ENCODE measurements at regions not wholly inside any gene's neighbourhood (a gene's known extent, or its start where the extent isn't known, plus 50 kb on each side); places are given as distances from the start of the nearest gene placed in this dataset.

GRCh38 chr14:22476887-22477286 is 112.1 kb downstream of the DAD1 start:
- Histone ChIP-seq H3K9me3 (ENCODE audit: control insufficient read depth, insufficient read depth, low read length) (no peaks in the 10 kb centered on the region), H3K27me3 (ENCODE audit: control insufficient read depth, insufficient read depth, low read length) (no peaks in the 10 kb centered on the region), H3K4me3 (ENCODE audit: low read length) (no peak overlapping the region), H3K36me3 (ENCODE audit: control insufficient read depth, insufficient read depth, low read length) (no peaks in the 10 kb centered on the region), H3K4me1 (ENCODE audit: control insufficient read depth, insufficient read depth, low read length) (peaks cover 2% of the 10 kb centered on the region), H3K27ac (ENCODE audit: low read length) (no peak overlapping the region)
- no peak for DNase-seq (ENCODE audit: low read depth, low spot score)
- WGBS (ENCODE audit: insufficient coverage, insufficient read length), result no CpG with 5 or more reads among the region's 2 CpGs

GRCh38 chr14:22476005-22476751 is 112.8 kb downstream of the DAD1 start:
- WGBS (ENCODE audit: insufficient coverage, insufficient read length), result no CpG with 5 or more reads among the region's 5 CpGs
- no peak overlapping the region for H3K4me3 ChIP-seq (ENCODE audit: low read length)
- H3K9me3 ChIP-seq (ENCODE audit: control insufficient read depth, insufficient read depth, low read length), result no peaks in the 10 kb centered on the region
- peaks cover 2% of the 10 kb centered on the region for H3K4me1 ChIP-seq (ENCODE audit: control insufficient read depth, insufficient read depth, low read length)
- H3K27me3 ChIP-seq (ENCODE audit: control insufficient read depth, insufficient read depth, low read length), result no peaks in the 10 kb centered on the region
- no peak for DNase-seq (ENCODE audit: low read depth, low spot score)
- no peaks in the 10 kb centered on the region for H3K36me3 ChIP-seq (ENCODE audit: control insufficient read depth, insufficient read depth, low read length)
- H3K27ac ChIP-seq (ENCODE audit: low read length), result no peak overlapping the region

DNA sequence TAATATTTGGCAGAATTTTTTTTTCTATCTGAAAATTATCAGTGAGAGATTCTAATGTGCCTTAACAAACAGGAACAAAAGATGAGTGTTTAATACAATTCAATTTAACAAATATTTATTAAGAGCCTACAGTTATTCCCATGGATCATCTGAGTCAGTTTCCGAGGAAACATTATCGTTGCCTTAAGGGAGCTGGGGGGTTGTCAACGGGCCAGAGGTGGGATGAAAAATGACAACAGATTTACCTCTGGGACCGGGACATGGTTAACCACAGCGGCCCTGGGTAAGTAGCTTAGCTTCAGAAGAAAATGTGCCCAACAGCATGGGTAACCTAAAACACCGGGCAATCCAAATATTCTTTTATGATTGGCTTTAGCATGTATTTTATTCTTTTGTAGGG is 113.6 kb downstream of the DAD1 start:
- H3K36me3 ChIP-seq (ENCODE audit: control insufficient read depth, insufficient read depth, low read length), result no peaks in the 10 kb centered on the region
- no peak overlapping the region for H3K4me3 ChIP-seq (ENCODE audit: low read length)
- no peak for DNase-seq (ENCODE audit: low read depth, low spot score)
- no CpG with 5 or more reads among the region's 6 CpGs for WGBS (ENCODE audit: insufficient coverage, insufficient read length)
- H3K9me3 ChIP-seq (ENCODE audit: control insufficient read depth, insufficient read depth, low read length), result no peaks in the 10 kb centered on the region
- H3K27me3 ChIP-seq (ENCODE audit: control insufficient read depth, insufficient read depth, low read length), result no peaks in the 10 kb centered on the region
- H3K4me1 ChIP-seq (ENCODE audit: control insufficient read depth, insufficient read depth, low read length), result peaks cover 2% of the 10 kb centered on the region
- no peak overlapping the region for H3K27ac ChIP-seq (ENCODE audit: low read length)

DNA sequence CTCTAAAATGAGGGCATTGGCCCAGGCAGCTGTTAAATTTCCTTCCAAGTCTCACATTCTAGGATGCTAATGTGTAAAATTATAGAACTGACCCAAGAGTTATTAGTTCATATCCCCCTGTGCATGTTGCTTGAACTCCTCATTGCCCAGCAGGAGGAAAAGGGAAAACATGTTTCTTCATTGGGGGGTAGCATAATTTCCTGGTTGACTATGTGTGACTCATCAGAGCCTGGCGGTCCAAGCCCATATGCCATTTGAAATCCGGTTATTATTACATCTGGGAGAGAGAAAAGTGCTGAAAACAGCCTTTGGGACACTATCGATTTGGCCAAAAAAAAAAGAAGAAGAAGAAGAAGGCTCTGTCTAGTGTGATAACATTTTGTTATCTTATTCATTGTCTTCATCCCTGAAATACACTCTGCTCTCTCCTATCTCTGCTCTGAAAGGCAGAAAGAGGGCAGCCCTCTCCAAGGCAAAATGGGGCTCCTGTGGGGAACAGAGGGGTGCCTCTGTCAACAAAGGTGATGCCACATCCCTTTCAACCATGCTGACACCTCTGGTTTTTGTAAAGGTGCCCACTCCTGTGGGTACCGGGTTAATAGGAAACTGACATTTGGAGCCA is 114.2 kb downstream of the DAD1 start:
- DNase-seq (ENCODE audit: low read depth, low spot score), result no peak

DNA sequence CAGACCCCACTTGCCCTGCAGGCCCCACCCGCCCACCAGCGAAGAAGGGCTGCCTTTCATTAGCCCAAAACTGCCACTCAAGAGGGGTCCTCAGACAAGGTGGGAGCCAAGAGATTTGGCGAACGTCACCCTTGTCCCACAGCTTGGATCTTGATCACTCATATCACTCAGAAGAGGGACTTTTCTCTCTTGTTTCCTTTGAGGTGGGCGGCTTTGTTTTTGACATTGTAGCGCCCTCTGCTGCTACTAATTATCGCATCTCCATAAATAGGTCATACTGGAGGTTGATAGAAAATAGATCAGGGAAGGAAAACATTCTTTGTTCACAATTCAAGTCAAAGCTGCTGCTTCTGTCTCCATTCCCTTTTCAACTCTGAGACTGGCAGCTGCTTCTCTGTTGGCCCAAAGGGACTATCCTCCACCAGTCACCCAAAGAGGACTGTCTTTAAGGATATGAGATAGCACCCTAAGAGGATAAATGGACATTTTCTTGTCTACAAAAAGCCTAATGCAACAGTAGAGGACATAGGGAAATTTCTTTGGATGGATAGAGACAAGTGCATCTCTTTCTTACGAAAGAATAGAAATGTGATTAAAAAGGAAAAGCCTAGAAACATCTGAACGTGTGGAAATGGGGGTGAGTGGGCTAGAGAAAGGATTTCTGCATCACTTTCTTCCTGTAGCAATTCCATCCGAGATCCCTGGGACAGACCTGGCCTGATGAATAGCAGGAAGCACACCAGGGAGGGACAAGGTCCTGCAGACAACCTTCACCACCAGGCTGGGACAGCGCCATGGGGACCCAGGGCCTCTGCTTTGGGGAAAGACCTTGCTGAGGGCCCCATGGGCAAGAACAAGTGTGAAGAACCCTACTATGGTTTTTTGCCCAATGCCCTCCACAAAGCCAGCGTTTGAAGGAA is 115.8 kb downstream of the DAD1 start:
- Histone ChIP-seq H3K27me3 (ENCODE audit: control insufficient read depth, insufficient read depth, low read length) (no peaks in the 10 kb centered on the region), H3K4me3 (ENCODE audit: low read length) (no peak overlapping the region), H3K27ac (ENCODE audit: low read length) (no peak overlapping the region), H3K36me3 (ENCODE audit: control insufficient read depth, insufficient read depth, low read length) (no peaks in the 10 kb centered on the region), H3K4me1 (ENCODE audit: control insufficient read depth, insufficient read depth, low read length) (peaks cover 2% of the 10 kb centered on the region), H3K9me3 (ENCODE audit: control insufficient read depth, insufficient read depth, low read length) (no peaks in the 10 kb centered on the region)
- peak; percentile 33 for DNase-seq (ENCODE audit: low read depth, low spot score)
- no CpG with 5 or more reads among the region's 12 CpGs for WGBS (ENCODE audit: insufficient coverage, insufficient read length)

More for the DNA sequence above, 114.2 kb downstream of the DAD1 start:
- peaks cover 2% of the 10 kb centered on the region for H3K4me1 ChIP-seq (ENCODE audit: control insufficient read depth, insufficient read depth, low read length)
- no peaks in the 10 kb centered on the region for H3K36me3 ChIP-seq (ENCODE audit: control insufficient read depth, insufficient read depth, low read length)
- H3K27me3 ChIP-seq (ENCODE audit: control insufficient read depth, insufficient read depth, low read length), result no peaks in the 10 kb centered on the region
- H3K27ac ChIP-seq (ENCODE audit: low read length), result no peak overlapping the region
- H3K9me3 ChIP-seq (ENCODE audit: control insufficient read depth, insufficient read depth, low read length), result no peaks in the 10 kb centered on the region
- H3K4me3 ChIP-seq (ENCODE audit: low read length), result no peak overlapping the region
- WGBS (ENCODE audit: insufficient coverage, insufficient read length), result no CpG with 5 or more reads among the region's 4 CpGs

DNA sequence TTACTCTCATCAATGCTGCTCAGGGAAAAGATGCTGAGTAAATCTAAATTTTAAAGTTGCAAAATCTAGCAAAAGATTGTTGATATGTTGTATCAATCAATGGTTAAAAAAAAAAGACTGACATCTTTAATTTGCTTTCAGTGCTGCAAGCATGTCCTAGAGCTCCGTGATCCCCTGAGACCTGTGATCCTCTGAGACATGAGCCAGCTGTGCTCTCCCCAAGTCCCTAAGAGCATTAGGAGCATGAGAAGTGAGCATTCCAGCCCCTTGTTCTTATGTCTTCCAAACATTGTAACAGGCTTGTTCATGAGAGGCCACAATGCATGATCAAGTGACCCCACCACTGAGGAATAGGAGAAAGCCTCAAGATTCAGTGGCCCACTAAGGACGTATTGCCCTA is 116.6 kb downstream of the DAD1 start:
- no peaks in the 10 kb centered on the region for H3K36me3 ChIP-seq (ENCODE audit: control insufficient read depth, insufficient read depth, low read length)
- no CpG with 5 or more reads among the region's 2 CpGs for WGBS (ENCODE audit: insufficient coverage, insufficient read length)
- no peak for DNase-seq (ENCODE audit: low read depth, low spot score)
- H3K27ac ChIP-seq (ENCODE audit: low read length), result no peak overlapping the region
- peaks cover 2% of the 10 kb centered on the region for H3K4me1 ChIP-seq (ENCODE audit: control insufficient read depth, insufficient read depth, low read length)
- H3K4me3 ChIP-seq (ENCODE audit: low read length), result no peak overlapping the region
- no peaks in the 10 kb centered on the region for H3K27me3 ChIP-seq (ENCODE audit: control insufficient read depth, insufficient read depth, low read length)
- H3K9me3 ChIP-seq (ENCODE audit: control insufficient read depth, insufficient read depth, low read length), result no peaks in the 10 kb centered on the region

GRCh38 chr14:22471545-22472121 is 117.4 kb downstream of the DAD1 start:
- whole genome bisulfite sequencing (ENCODE audit: insufficient coverage, insufficient read length), result no CpG with 5 or more reads among the region's 7 CpGs
- peak; percentile 31 for DNase-seq (ENCODE audit: low read depth, low spot score)
- H3K27me3 ChIP-seq (ENCODE audit: control insufficient read depth, insufficient read depth, low read length), result no peaks in the 10 kb centered on the region
- H3K4me3 ChIP-seq (ENCODE audit: low read length), result no peak overlapping the region
- H3K9me3 ChIP-seq (ENCODE audit: control insufficient read depth, insufficient read depth, low read length), result no peaks in the 10 kb centered on the region
- H3K4me1 ChIP-seq (ENCODE audit: control insufficient read depth, insufficient read depth, low read length), result peaks cover 2% of the 10 kb centered on the region
- no peaks in the 10 kb centered on the region for H3K36me3 ChIP-seq (ENCODE audit: control insufficient read depth, insufficient read depth, low read length)
- H3K27ac ChIP-seq (ENCODE audit: low read length), result no peak overlapping the region

DNA sequence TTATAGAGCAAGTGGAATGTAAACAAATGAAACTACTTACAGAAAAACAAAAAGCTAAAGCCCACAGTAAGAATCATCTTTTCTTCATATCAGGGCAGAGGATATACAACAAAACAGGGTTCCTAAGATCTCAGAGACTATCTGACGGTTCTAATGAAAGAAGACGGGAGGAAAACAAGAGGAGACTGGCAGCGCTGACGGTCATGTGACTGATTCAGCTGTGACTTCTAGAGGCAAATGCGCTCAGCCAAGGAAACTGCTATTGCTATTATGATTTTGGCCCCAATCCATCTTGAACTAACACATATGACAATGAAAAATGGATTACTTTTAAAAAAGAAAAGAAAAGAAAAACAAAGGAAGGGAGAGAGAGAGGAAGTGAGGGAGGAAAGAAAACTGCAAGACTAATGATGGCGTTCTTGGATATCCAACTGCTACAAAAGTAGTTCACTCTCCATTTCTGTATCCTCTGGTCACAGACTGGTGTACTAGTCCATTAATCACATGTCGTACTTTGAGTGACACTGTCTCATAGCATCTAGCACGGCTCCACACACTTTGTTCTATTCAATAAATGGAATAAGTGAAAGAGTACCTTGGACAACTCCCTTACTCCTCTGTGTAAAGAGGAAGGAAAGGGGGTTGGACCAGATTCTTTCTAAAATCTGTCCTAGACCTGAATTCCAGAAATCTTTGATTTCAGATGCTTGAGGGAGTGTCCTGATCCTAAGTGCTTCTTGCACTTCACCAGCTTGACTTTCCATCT is 119.3 kb downstream of the DAD1 start:
- H3K27me3 ChIP-seq (ENCODE audit: control insufficient read depth, insufficient read depth, low read length), result no peaks in the 10 kb centered on the region
- WGBS (ENCODE audit: insufficient coverage, insufficient read length), result no CpG with 5 or more reads among the region's 8 CpGs
- no peak overlapping the region for H3K27ac ChIP-seq (ENCODE audit: low read length)
- DNase-seq (ENCODE audit: low read depth, low spot score), result no peak
- H3K4me1 ChIP-seq (ENCODE audit: control insufficient read depth, insufficient read depth, low read length), result peaks cover 2% of the 10 kb centered on the region
- H3K4me3 ChIP-seq (ENCODE audit: low read length), result no peak overlapping the region
- no peaks in the 10 kb centered on the region for H3K36me3 ChIP-seq (ENCODE audit: control insufficient read depth, insufficient read depth, low read length)
- no peaks in the 10 kb centered on the region for H3K9me3 ChIP-seq (ENCODE audit: control insufficient read depth, insufficient read depth, low read length)

DNA sequence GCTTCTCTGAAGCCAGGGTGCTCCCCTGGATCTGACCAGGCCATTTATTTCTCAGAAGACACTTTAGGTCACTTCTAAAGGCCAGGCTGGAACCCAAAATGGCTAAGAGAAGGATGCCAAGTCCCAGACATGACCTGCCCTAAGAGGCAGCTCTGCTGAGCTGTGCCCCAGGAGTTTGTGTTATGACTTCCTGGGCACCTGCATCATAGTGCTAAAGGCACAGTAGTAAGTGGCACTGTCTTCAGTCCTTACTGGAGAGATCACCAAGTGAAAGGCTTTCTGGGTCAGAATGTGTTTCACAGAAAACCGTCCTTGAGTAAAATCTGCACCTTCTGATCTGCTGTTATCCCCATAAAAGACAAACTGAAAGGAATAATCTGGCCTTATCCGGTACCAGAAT is 120.2 kb downstream of the DAD1 start:
- no peaks in the 10 kb centered on the region for H3K9me3 ChIP-seq (ENCODE audit: control insufficient read depth, insufficient read depth, low read length)
- H3K4me1 ChIP-seq (ENCODE audit: control insufficient read depth, insufficient read depth, low read length), result peaks cover 2% of the 10 kb centered on the region
- no peak overlapping the region for H3K4me3 ChIP-seq (ENCODE audit: low read length)
- no peak overlapping the region for H3K27ac ChIP-seq (ENCODE audit: low read length)
- no peaks in the 10 kb centered on the region for H3K36me3 ChIP-seq (ENCODE audit: control insufficient read depth, insufficient read depth, low read length)
- WGBS (ENCODE audit: insufficient coverage, insufficient read length), result no CpG with 5 or more reads among the region's 2 CpGs
- no peak for DNase-seq (ENCODE audit: low read depth, low spot score)
- no peaks in the 10 kb centered on the region for H3K27me3 ChIP-seq (ENCODE audit: control insufficient read depth, insufficient read depth, low read length)

Measured in iPS DF 6.9 (cell line).